Hippocampal formation (tissue), 2 donors: ENCODE measurements at regions not wholly inside any gene's neighbourhood (a gene's known extent, or its start where the extent isn't known, plus 50 kb on each side); places are given as distances from the start of the nearest gene placed in this dataset.

Source experiments
- DNase-seq, 2 donors: peaks; one replicate each; lab custom pipeline; 2025; lab: John Stamatoyannopoulos, UW

DNA sequence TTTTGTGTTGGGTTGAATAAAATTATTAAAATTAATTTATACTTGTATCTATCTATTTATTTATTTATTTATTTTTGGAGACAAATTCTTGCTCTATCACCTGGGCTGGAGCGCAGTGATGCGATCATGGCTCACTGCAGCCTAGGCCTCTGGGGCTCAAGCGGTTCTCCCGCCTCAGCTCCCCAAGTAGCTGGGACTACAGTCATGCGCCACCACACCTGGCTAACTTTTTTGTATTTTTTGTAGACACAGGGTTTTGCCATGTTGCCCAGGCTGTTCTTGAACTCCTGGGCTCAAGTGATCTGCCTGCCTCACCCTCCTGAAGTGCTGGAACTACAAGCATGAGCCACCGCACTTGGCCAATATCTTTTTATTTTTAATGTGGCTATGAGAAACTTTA is 134.7 kb upstream of the SPDL1 start:
- no peak for DNase-seq

DNA sequence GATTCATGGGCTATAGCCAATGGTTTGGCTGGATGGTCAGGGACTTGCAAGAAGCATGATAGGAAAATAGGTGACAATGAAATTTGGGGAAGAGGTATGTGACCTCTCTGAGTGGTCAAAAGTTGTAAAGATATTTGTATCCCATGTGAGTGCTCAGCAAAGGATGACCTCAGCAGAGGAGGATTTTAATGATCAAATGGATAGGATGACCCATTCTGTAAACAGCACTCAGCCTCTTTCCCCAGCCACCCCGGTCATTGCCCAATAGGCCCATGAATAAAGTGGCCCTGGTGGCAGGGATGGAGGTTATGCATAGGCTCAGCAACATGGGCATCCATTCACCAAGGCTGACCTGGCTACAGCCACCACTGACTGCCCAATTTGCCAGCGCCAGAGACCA is 138.4 kb upstream of the SPDL1 start:
- no peak for DNase-seq

DNA sequence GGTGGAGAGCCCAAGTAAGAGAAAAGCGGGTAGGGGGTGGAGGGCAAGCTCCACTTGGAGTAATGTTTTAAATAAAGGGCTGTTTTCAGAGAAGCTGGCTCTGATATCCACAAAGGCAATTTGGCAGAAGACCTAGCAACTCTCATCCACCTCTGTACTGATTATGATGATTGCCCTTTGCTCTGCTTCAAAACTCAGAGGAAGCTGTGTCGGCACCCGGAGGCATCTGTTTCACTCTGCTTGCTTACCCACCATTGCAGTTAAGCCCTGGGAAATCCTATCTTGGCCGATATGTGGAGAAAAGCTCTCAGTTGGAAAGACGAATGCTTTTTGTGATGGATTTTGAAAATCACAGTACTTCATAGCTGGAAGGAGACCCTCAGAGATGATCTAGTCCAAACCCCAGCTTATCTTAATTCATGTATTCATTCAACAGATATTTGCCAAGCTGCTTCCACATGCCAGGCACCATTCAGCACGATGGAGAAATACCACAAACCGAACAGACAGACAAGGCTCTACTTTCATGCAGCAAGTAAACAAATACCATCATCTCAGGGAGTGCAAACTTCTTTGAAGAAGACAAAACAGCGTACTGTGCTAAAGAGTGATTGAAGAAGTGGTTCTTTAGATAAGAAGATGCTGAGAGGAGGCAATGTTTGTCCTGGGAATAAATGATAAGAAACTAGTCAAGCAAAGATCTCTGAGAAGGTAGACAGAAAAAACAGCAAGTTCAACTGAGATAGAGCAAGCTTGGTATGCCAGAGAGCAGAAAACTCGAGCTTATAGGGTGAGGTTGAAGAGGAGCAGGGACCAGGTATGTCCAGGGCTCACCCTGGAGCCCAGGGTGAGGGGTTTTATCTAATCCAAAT is 140.4 kb upstream of the SPDL1 start:
- DNase-seq, result no peak

DNA sequence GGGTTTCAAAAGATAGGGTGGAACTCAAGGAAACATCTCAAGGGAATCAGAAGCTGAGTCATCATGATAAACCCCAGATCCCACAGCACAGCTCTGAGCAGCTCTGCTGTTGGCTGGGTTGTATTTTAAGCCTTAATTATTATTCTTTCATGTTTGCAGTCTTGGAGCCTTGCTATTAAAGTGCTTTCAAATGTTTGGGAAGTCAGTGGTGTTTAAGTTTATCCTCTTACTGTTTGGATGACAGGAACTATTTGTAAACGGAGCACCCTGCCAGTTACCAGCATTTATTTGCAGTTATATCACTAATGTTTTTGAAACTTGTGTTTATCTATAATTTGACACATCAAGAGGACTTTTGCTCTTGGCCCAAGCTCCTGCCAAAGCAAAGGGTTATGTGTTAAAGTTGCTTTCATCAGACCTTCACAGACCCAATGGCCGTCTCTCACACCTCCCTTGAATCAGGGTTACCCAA is 141.1 kb upstream of the SPDL1 start:
- DNase-seq, result no peak

DNA sequence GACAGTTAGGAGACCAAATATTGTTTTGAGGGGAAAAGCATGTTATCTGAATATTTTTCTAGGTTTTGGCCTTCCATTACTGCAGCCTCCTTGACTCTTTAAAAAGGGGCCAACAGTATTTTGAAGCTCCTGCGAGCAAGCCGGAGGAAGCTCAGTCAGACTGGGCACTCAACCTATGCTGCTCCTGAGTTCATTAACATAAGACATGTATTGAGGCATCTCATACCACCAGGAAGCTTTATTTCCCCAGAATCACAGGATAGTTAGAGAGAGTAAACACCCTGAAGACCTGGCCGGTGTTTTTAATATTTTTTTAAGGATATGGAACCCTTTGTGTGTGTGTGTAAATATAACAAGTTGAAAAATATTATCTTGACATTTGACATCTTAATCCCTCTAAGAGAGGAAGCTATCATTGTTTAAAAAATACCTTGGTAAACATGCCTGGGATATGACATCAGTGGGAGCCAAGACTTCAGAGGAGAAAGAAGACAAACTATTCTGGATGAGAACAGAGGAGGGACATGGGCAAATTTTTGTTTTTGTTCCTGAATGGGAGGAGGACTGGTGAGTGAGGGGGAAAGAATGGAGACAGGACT is 139.3 kb upstream of the SLIT3 start:
- no peak for DNase-seq

DNA sequence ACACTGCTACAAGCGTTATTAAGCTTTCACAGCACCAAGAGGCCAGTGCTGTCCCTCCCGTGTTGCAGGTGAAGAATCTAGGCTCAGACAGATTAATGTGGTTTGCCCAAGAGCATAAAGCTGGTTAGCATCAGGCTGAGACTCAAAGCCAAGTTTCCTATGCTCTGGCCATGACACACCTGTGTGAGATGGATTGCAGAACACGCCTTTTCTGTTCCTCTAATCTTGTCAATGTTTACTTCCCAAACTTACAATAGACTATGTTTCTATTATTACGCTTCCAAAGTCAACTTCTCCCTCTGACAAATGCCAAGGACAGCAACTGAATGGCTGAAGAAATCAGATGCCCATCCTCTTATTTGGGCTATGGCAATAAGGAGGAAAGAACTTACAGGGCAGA is 138.4 kb upstream of the SLIT3 start:
- DNase-seq, result no peak

DNA sequence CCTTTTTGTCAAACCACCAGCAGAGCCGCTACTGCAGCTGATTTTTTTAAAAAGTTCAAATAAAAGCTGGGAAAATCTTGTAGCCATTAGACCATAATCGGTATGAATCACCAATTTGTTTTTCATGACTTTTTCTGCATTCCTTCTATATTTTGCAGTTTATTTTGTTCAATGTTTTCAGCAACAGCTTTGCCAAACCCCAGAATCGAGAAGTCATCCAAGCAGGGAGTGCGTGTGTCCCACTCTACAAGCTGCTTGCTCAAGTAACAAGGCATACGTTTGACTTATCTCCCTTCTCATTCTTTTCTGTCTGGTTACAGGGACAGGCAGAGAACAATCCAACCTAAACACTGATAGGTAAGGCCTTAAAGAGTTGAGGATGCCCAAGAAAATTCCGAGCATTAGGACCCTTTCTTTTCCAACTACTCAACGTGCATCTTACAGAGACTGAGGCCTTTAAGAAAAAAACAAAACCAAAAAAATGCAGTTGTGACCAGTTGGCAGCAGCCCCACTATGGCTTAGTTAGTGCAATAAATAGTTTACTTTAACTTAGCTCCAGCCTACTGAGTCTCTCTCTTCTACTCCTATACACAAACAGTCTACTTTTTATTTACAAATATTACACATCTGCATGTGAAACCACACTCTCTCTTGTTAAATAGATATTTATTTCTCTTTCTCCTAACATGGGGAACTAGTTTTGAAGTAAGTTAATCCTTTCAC is 134.7 kb upstream of the SLIT3 start:
- no peak for DNase-seq

DNA sequence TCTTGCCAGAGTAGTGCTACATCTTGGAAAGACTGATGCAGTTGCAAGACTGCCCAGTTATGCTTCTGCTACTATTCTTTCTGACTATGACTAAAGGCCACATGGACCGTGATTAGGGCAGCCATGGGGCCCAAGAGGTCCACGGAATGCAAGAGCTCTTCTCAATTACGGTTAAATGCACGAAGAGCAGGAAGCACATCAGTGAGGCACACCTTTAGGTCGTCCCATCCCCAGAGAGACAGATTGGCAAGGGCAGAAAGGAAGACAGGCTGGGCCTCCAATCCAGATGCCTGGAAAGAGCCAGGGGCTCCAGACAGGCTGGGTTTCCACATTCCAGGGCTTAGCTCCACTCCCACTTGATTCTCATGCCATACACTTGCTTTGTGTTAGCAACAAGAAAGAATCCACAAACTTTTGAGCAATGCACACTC is 132.3 kb upstream of the SLIT3 start:
- DNase-seq, result no peak

DNA sequence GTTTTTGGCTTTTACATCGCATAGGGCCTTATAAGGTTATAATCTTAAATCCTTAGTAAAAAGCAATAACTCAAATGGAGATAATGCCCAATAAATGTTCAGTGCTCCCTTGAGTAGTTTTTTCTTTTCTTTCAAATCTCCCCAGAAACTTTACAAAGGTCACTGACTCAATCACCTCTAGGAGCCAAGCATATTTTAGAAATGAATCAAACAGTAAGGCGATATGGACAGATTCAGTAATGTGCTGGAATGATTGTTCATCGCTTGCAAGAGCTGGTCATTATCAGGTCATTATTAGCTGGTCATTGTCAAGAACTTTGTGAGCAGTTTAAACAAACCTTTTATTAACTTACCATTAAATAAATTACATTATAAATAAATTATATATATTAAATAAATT is 130.4 kb upstream of the SLIT3 start:
- DNase-seq, result no peak

DNA sequence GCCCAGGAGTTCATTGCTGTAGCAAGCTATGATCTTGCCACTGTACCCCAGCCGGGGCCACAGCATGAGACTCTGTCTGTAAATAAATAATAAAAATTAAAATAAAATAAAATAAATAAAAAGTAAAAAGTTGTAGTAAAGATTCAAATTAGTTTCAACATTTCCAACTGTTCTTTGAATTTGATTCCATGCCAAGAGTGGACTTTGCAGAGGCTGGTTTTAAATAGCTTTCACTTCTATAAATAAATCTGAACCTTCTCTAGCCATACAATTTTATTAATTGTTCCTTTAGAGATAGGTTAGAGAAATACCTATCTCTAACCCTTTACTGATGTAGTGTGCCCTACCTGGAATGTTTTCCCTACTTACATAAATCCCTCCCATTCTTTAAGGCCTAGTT is 129.7 kb upstream of the SLIT3 start:
- no peak for DNase-seq

DNA sequence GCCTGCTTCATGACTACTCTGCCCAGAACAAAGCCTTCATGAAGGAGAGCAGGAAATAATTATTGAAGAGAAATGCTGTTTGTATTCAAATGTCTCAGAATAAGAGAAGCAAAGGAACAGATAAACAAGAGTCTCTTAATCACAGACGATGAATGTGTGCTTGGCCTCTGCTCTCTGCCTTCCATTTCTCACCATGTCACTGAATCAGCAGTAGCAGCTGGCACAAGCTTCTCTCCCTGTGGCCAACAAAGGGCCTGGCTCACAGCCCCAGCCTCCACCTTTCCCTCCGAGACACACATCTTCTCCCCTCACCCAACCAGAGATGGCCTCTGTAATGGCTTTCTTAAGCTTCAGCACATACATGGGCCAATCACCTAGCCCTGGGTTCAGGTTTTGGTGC is 128.1 kb upstream of the SLIT3 start:
- DNase-seq, result no peak

DNA sequence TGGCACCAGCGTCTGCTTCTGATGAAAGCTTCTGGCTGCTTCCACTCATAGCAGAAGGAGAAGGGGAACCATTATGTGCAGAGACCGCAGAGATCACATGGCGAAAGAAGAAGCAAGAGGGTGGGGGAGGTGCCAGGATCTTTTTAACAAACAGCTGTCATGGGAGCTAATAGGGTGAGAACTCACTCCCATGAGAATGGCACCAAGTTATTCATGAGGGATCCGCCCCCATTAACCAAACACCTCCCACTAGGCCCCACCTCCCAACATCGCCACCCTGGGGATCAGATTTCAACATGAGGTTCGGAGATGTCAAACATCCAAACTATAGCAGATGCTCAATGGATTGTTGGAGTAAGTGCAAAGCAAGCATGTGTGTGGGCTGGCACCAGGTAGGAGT is 125.8 kb upstream of the SLIT3 start:
- no peak for DNase-seq

DNA sequence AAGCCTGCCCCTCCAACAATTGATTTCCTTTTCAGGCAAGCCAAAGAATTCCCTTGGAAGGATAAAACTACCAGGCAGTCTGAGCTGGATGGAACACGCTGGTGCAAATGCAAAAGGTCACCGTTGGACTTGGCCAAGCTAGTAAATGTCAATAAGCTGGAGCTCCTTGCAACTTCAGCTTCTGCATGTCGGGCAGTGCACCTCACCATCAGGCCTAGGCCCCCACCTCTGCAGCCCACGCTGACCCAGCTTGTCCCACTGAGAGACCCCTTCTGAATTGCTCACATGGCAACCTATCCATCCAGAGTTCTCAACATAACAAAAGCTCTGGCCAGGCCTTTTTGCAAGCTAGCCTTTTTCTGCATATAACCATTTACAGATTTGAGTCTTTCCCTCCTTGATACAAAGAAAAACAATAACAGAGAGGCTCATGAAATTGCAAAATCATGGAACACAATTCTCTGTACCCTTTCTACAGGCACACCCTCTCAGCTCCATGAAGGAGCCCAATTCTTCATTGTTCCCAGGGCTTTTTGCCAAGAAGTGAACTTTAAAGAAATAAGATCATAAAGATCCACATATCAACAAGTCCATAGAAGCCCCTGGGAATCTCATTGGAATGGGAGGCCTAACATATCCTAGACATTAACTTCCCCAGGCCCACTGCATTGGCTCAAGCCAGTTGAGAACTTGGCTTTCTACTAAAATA is 123.9 kb upstream of the SLIT3 start:
- DNase-seq, result no peak

DNA sequence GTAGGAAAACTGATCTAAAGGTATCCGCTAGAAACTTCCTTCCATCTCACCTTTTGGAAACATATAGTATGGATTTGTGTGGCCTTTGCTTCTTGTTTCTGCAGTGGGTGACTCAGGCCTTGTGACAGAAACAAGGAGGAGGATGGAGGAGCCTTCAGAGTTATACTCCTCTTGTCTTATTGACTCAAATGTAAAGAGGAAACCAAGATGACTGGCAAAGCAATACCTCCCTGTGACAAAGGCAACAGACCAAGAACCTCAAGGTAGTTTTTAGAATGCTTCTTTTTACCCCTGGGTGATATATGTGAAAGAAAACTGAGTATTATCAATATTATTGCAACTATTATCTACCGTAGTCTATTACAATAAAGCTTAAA is 123.3 kb upstream of the SLIT3 start:
- no peak for DNase-seq

DNA sequence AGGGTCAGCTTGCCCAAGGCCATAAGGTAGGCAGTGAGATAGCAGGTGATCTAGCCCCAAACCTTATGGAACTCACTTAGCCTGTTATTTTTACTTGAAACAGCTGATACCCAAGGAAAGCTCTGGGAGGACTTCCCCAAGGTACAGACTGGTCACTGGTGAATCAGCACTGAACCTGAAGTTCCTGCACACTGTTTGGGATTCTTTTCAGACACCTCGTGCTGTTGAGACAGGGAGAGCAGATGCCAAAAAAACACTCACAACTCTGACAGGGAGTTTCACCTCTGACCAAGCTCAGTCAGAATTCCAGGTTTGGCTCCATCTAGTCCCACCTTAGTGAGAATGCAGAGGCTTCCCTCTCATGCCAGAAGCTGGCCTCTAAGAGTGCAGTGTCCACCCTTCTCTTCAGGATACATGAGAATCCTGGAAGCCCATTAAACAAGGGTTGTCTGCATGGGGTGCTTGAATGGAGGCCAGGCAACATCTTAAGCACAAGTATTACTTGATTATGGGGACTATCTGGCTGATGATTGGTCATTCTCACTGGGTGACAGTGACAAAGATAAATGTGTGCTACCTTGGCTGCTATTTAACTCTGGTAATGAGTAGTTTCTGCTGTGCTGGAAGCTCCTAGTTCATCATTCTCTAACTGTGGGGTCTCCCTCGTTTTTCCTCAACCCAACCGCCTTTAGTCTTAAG is 122.8 kb upstream of the SLIT3 start:
- DNase-seq, result no peak

DNA sequence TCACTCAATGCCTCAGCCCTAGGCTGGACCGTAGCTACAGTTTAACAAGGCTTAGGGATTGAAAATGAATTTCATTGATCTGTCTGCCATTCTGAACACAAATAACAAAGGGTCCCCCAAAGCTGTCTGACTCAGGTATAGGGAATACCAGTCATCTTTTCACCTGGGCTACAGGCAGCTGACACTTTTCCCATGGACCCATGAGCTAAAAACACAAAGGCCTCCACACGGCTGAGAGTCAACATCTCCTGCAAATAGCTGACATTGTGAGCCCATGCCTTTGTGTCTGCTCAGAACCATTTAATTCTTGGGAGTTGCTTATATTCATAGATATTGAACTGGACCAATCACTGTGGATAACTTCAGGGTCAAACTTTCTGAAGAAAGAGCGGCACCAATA is 121.1 kb upstream of the SLIT3 start:
- DNase-seq, result no peak

DNA sequence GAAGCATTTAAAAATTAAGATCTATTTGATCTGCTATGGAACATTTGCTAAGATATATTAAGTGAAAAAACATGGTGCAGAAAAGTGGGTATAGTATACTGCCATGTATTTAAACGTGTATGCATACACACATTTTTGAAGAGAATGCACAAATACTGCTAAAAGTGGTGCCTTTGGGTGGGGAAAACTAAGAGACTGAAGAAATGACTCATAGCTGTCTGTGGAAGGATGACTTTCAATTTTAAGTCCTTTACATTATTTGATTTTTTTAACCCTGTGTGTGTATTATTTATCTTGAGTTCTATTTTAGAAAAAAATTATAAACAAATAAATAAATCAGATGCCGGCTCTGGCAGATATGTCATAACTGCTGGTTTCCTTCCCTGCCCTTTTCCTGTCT is 120.7 kb upstream of the SLIT3 start:
- DNase-seq, result no peak

DNA sequence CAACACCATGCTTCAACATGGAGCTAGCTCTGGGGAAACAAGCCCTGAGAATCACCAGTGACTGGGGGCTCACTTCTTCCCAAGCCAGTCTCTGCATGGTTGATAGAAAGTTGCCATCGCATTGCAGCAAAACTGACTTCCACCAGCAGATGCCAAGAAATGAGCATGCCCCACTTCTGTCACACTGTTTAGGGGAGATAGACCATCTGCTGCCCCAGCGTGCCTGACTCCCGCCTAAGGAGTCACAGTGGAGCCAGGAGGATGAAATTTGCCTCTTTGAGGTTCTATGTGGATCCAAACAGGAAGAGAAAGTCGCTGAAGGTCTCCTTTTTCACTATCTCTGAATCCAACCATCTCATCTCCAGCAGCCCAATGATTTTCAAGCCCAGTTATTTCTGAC is 116.7 kb upstream of the SLIT3 start:
- no peak for DNase-seq

DNA sequence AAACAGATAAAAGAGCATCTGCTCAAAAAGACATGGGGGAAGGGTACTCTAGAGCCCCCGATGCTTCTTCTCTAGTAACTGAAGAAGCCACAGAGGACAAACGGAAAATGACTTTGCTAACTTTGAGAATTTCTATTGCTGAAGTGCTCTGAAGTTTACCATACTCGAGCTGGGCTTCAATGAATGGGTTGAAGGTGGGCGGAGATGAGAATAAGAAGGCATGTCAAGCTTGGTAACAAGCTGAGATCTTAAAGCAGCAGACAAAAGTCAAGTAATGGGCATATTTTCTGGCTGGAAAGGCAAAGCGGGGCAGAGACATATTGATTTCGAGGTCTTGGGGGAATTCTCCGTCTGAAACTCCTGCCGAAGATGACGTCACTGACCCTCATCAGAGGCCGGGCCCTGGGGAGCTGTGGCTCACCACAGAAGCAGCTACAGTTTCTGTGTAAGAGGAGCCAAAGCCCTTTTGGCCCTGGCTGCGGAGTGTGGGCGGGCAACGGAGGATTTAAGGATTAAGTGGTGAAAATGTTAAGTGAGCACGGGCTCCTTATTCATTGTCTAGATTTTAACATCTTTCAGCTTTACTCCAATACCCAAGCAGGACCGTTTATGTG is 115.8 kb upstream of the SLIT3 start:
- no peak for DNase-seq

DNA sequence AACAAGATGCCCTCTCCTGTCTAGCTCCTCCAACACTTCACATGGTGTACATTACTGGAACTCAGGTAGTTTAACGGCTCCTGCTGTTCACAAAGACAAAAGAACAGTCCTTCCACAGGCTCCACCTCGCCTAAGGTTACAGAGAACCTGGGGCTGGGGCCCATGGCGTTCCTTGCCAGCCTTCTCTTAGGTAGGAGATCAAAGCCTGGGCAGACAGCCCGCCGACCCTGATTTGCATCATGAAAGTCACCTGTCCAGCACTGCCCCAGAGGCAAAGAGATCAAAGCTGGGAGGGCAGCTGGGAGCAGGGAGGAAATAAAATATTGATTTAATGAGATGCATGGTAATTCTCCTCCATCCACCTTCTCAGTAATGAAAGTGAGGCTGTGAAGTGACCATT is 115.0 kb upstream of the SLIT3 start:
- DNase-seq, result no peak

DNA sequence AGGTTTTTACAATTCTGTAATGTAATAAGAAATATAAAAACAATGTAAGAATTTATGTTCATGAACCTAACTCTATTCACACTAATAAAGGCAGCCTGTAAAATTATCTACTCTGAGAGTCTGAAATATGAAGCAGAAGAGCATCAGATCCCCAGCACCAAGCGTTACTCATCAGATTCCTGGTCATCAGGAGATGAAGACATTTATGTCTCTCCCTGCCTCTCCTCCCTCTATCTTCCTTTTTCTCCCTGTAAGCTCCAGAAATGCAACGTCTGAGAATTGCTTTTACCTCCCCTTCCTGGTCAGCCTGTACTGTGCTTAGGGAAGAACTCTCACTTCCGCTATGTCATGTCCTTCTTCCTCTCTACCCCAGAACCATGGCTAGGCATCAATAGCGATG is 114.4 kb upstream of the SLIT3 start:
- no peak for DNase-seq
